Body of pancreas (tissue), 4 donors: ENCODE measurements at regions not wholly inside any gene's neighbourhood (a gene's known extent, or its start where the extent isn't known, plus 50 kb on each side); places are given as distances from the start of the nearest gene placed in this dataset.

Experiments used
- POLR2A ChIP-seq, 3 donors: fragments of 450-650 bp; IDR thresholded peaks; one replicate each; pipeline ENCODE4 v1.6.1; 2016; ENCODE audit warnings: antibody characterized with exemption in 3 of 3, mild to moderate bottlenecking in 2 of 3
- TF ChIP-seq, protein P1 (sequence below), 7 experiments: fragments of 450-650 bp in 4 of 7; fragments of 200-600 bp in 3 of 7; sonication (generic) in 3 of 7; IDR thresholded peaks; one replicate each; pipeline ENCODE4 v1.5.1; 2016 to 2019; ENCODE audit warnings: antibody characterized with exemption in 7 of 7

DNA sequence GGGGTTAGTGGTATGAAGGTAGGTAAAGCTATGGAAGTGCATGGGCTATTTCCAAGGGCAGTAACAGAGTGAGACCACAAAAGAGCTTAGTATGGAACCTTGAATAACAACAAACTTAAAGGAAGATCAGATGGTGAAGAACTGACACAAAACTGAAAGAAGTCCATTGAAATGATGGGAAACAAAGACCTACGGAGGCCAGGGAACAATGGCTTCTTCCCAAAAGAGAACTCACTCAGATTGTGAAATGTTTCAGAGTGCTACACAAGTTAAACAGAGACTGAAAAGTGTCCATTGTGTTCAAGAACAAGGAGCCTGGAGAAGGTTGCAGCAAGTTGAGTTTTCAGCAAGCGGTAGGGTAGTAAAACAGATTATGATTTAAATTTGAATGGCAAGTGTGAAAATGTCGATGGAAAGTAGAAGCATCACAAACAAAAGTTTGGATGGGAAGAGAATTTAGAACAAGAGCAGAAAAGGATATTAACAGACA, 700.0 kb upstream of the NXPH2 start:
- no peak for TF ChIP-seq POLR2A (IDR thresholded peaks at IDR 0.05)
- TF ChIP-seq, protein P1, sequence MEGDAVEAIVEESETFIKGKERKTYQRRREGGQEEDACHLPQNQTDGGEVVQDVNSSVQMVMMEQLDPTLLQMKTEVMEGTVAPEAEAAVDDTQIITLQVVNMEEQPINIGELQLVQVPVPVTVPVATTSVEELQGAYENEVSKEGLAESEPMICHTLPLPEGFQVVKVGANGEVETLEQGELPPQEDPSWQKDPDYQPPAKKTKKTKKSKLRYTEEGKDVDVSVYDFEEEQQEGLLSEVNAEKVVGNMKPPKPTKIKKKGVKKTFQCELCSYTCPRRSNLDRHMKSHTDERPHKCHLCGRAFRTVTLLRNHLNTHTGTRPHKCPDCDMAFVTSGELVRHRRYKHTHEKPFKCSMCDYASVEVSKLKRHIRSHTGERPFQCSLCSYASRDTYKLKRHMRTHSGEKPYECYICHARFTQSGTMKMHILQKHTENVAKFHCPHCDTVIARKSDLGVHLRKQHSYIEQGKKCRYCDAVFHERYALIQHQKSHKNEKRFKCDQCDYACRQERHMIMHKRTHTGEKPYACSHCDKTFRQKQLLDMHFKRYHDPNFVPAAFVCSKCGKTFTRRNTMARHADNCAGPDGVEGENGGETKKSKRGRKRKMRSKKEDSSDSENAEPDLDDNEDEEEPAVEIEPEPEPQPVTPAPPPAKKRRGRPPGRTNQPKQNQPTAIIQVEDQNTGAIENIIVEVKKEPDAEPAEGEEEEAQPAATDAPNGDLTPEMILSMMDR (IDR thresholded peaks at IDR 0.05), result no peak
